ENCODE measurements at regions not wholly inside any gene's neighbourhood (a gene's known extent, or its start where the extent isn't known, plus 50 kb on each side); places are given as distances from the start of the nearest gene placed in this dataset.

DNA sequence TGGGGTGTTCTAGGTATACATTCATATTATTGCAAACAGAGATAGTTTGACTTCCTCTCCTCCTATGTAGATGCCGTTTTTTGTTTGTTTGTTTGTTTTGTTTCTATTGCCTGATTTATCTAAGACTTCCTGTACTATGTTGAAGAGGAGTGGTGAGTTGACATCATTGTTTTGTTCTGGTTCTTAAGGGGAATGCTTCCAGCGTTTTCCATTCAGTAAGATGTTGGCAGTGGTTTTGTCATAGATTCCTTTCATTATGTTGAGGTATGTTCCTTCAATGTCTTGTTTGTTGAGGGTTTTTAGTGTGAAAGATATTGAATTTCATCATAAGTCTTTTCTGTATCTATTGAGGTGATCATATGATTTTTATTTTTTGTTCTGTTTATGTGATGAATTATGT is 401.6 kb upstream of the EPHA5 start:
- TF ChIP-seq, protein P1, sequence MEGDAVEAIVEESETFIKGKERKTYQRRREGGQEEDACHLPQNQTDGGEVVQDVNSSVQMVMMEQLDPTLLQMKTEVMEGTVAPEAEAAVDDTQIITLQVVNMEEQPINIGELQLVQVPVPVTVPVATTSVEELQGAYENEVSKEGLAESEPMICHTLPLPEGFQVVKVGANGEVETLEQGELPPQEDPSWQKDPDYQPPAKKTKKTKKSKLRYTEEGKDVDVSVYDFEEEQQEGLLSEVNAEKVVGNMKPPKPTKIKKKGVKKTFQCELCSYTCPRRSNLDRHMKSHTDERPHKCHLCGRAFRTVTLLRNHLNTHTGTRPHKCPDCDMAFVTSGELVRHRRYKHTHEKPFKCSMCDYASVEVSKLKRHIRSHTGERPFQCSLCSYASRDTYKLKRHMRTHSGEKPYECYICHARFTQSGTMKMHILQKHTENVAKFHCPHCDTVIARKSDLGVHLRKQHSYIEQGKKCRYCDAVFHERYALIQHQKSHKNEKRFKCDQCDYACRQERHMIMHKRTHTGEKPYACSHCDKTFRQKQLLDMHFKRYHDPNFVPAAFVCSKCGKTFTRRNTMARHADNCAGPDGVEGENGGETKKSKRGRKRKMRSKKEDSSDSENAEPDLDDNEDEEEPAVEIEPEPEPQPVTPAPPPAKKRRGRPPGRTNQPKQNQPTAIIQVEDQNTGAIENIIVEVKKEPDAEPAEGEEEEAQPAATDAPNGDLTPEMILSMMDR (IDR thresholded peaks at IDR 0.05) = no peak
- no peak for TF ChIP-seq POLR2A (IDR thresholded peaks at IDR 0.05)
- no peak for TF ChIP-seq EP300 (IDR thresholded peaks at IDR 0.05)

Measured in ovary (tissue), 3 donors.